HG03159 (cell line): ENCODE measurements at regions not wholly inside any gene's neighbourhood (a gene's known extent, or its start where the extent isn't known, plus 50 kb on each side); places are given as distances from the start of the nearest gene placed in this dataset.

Experiments
- ATAC-seq: cut with Tn5 transposase; IDR thresholded peaks from one replicate; pipeline ENCODE4 v1.9.1; 2021; ENCODE audit warnings: mild to moderate bottlenecking, moderate library complexity; ENCODE audit not compliant: unreplicated experiment

GRCh38 chr2:20559277-20559676 lies 91.6 kb downstream of the HS1BP3 start:
- no peak for ATAC-seq

- ATAC-seq: no peak
Observed at GRCh38 chr2:20560011-20560410, 90.9 kb downstream of the HS1BP3 start.

GRCh38 chr2:20560891-20561636 lies 89.8 kb downstream of the HS1BP3 start:
- no peak for ATAC-seq

GRCh38 chr2:20561637-20562454 lies 89.1 kb downstream of the HS1BP3 start:
- ATAC-seq: no peak

- no peak for ATAC-seq
Observed at GRCh38 chr2:20562540-20563225, 88.2 kb downstream of the HS1BP3 start.

- ATAC-seq: no peak
Observed at GRCh38 chr2:20563251-20563650, 87.6 kb downstream of the HS1BP3 start.

- no peak for ATAC-seq
Observed at GRCh38 chr2:20563833-20564232, 87.1 kb downstream of the HS1BP3 start.

- ATAC-seq: no peak
Observed at GRCh38 chr2:20565101-20565622, 85.7 kb downstream of the HS1BP3 start.

- ATAC-seq: no peak
Observed at GRCh38 chr2:20565623-20566236, 85.2 kb downstream of the HS1BP3 start.

GRCh38 chr2:20566331-20566730 lies 84.6 kb downstream of the HS1BP3 start:
- ATAC-seq: no peak

- no peak for ATAC-seq
Observed at GRCh38 chr2:20567159-20567925, 83.6 kb downstream of the HS1BP3 start.
